Stomach smooth muscle (tissue), 2 donors: ENCODE measurements at regions not wholly inside any gene's neighbourhood (a gene's known extent, or its start where the extent isn't known, plus 50 kb on each side); places are given as distances from the start of the nearest gene placed in this dataset.

Experiments
- H3K27ac ChIP-seq: one replicate; pipeline ENCODE4 v1.7.0; 2013; ENCODE audit warnings: mild to moderate bottlenecking, low read length, inconsistent platforms
- H3K27me3 ChIP-seq, 2 donors: one replicate each; pipeline ENCODE4 v1.7.0; 2013; ENCODE audit warnings: low read length in 2 of 2; ENCODE audit not compliant: insufficient read depth in 2 of 2, control insufficient read depth in 1 of 2
- H3K36me3 ChIP-seq, 2 donors: one replicate each; pipeline ENCODE4 v1.7.0; 2013; ENCODE audit warnings: low read length in 2 of 2; ENCODE audit not compliant: control insufficient read depth in 2 of 2, insufficient read depth in 2 of 2
- H3K4me1 ChIP-seq: one replicate; pipeline ENCODE4 v1.7.0; 2013; ENCODE audit warnings: low read length; ENCODE audit not compliant: control insufficient read depth, insufficient read depth
- H3K4me3 ChIP-seq, 2 donors: one replicate each; pipeline ENCODE4 v1.7.0; 2013; ENCODE audit warnings: low read length in 2 of 2
- H3K9ac ChIP-seq, 2 donors: one replicate each; pipeline ENCODE4 v1.7.0; 2013; ENCODE audit warnings: low read length in 2 of 2, mild to moderate bottlenecking in 1 of 2
- H3K9me3 ChIP-seq, 2 donors: one replicate each; pipeline ENCODE4 v1.7.0; 2013; ENCODE audit warnings: low read length in 2 of 2; ENCODE audit not compliant: control insufficient read depth in 2 of 2
- donor health status: healthy.
- donor health status: Pancreatic carcinoma.

GRCh38 chr10:44312401-44312800 lies 72.5 kb downstream of the CXCL12 start:
- Histone ChIP-seq H3K9ac (no peak overlapping the region), H3K4me3 (no peak overlapping the region), H3K9me3 (no peaks in the 10 kb centered on the region), H3K27ac (no peak overlapping the region), H3K27me3 (no peaks in the 10 kb centered on the region), H3K36me3 (no peaks in the 10 kb centered on the region), H3K4me1 (peaks cover 15% of the 10 kb centered on the region)

GRCh38 chr10:44311563-44312051 lies 73.3 kb downstream of the CXCL12 start:
- H3K4me3 ChIP-seq = no peak overlapping the region
- no peaks in the 10 kb centered on the region for H3K27me3 ChIP-seq
- H3K27ac ChIP-seq = no peak overlapping the region
- no peak overlapping the region for H3K9ac ChIP-seq
- peaks cover 15% of the 10 kb centered on the region for H3K4me1 ChIP-seq
- H3K36me3 ChIP-seq = no peaks in the 10 kb centered on the region
- H3K9me3 ChIP-seq = no peaks in the 10 kb centered on the region

- H3K4me1 ChIP-seq = peaks cover 15% of the 10 kb centered on the region
- no peak overlapping the region for H3K27ac ChIP-seq
- H3K27me3 ChIP-seq = no peaks in the 10 kb centered on the region
- peak overlapping the region in 1 of 2 donors; percentile 55 for H3K4me3 ChIP-seq
- H3K9me3 ChIP-seq = no peaks in the 10 kb centered on the region
- no peaks in the 10 kb centered on the region for H3K36me3 ChIP-seq
- H3K9ac ChIP-seq = no peak overlapping the region
Observed at GRCh38 chr10:44310762-44311562, 73.9 kb downstream of the CXCL12 start.

DNA sequence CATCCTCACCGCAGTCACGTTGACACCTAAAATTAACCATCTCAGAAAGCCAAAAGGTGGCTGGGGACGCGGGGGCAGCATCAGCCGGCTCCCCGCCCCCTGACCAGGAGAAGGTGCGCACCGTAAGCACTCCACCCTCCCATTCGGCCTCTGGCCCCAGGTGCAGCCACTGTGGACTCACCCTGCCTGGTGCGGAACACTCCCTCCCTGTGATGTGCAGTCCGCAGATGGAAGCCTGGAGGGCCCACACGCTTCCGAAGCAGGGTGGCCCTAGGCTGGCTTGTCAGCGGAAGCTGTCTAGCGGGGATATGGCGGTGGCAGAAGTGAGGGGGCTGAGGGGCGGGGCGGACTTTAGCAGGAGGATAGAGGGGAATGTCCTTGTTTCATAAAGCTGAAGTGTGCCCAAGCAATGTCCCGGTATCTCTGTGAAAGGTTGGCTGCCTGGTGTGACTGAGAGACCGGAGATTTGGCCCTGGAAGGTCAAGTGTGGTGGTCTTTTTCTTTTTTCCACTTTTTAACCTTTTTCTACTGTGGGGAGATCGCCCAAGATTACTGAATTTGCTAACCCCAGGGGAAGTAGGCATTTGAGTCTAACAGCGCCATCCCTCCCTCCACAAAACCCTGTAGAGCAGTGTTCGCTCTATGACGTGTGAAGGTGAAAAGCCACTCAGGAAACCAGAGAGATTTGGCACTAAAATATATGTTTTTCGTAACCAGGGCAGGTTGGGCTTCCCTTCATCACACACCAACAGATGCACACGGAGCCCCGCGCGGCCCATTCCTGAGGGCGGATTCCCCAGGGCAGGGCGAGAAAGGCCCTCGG lies 74.7 kb downstream of the CXCL12 start:
- peaks cover 15% of the 10 kb centered on the region for H3K4me1 ChIP-seq
- H3K27me3 ChIP-seq = no peaks in the 10 kb centered on the region
- H3K9me3 ChIP-seq = no peaks in the 10 kb centered on the region
- no peak overlapping the region for H3K9ac ChIP-seq
- H3K27ac ChIP-seq = no peak overlapping the region
- H3K36me3 ChIP-seq = no peaks in the 10 kb centered on the region
- H3K4me3 ChIP-seq = no peak overlapping the region

- no peaks in the 10 kb centered on the region for H3K36me3 ChIP-seq
- H3K27ac ChIP-seq = no peak overlapping the region
- no peaks in the 10 kb centered on the region for H3K27me3 ChIP-seq
- H3K9ac ChIP-seq = no peak overlapping the region
- H3K9me3 ChIP-seq = no peaks in the 10 kb centered on the region
- no peak overlapping the region for H3K4me3 ChIP-seq
- H3K4me1 ChIP-seq = peaks cover 15% of the 10 kb centered on the region
Observed at GRCh38 chr10:44309361-44309760, 75.5 kb downstream of the CXCL12 start.

DNA sequence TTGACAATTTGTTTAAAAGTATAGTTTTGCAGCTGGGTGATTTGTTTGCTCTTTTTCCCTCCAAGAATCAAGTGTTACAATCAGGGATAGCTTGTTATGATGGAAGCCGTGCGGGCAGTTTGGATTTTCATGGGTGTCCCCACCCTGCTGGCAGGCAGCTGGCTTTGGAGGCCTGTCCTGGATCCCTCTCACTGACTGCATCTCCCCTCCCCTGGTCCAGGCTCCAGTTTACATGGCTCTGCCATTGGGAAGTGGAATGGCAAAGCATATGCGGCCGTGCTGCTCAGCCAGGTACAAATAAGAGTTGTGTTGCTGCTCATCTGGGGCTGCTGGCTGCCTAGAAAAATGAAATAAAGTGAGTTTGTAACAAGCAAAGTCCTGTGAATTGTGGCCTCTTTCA lies 76.0 kb downstream of the CXCL12 start:
- Histone ChIP-seq H3K4me3 (no peak overlapping the region), H3K9me3 (no peaks in the 10 kb centered on the region), H3K36me3 (no peaks in the 10 kb centered on the region), H3K4me1 (peaks cover 15% of the 10 kb centered on the region), H3K9ac (no peak overlapping the region), H3K27ac (no peak overlapping the region), H3K27me3 (no peaks in the 10 kb centered on the region)

DNA sequence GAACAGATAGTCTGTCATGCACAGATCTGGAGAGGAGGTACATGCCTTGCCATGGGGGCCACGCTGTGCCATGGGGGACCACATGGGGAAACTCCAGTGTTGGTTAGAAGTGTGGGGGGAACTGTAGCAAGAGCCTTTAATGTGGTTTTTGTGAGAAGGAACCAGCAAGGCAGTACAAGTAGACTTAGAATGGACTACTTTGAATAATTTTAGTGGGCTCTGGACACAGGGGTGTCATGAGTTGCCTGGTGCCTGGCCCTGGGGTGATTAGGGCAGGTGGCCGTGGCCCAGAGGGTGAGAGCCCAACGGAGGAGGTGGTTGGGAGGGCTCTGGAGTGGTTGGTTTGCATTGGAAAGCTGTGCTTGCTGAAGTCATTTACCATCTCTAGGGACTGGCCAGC lies 77.2 kb downstream of the CXCL12 start:
- Histone ChIP-seq H3K36me3 (no peaks in the 10 kb centered on the region), H3K27me3 (no peaks in the 10 kb centered on the region), H3K9me3 (no peaks in the 10 kb centered on the region), H3K27ac (no peak overlapping the region), H3K9ac (no peak overlapping the region), H3K4me1 (peaks cover 15% of the 10 kb centered on the region), H3K4me3 (no peak overlapping the region)

GRCh38 chr10:44306762-44307161 lies 78.1 kb downstream of the CXCL12 start:
- Histone ChIP-seq H3K36me3 (no peaks in the 10 kb centered on the region), H3K4me1 (peaks cover 15% of the 10 kb centered on the region), H3K9ac (no peak overlapping the region), H3K27ac (no peak overlapping the region), H3K4me3 (no peak overlapping the region), H3K9me3 (no peaks in the 10 kb centered on the region), H3K27me3 (no peaks in the 10 kb centered on the region)

- Histone ChIP-seq H3K36me3 (no peaks in the 10 kb centered on the region), H3K27ac (no peak overlapping the region), H3K4me3 (no peak overlapping the region), H3K9me3 (no peaks in the 10 kb centered on the region), H3K4me1 (peaks cover 16% of the 10 kb centered on the region), H3K27me3 (no peaks in the 10 kb centered on the region), H3K9ac (no peak overlapping the region)
Observed at GRCh38 chr10:44306147-44306710, 78.7 kb downstream of the CXCL12 start.

DNA sequence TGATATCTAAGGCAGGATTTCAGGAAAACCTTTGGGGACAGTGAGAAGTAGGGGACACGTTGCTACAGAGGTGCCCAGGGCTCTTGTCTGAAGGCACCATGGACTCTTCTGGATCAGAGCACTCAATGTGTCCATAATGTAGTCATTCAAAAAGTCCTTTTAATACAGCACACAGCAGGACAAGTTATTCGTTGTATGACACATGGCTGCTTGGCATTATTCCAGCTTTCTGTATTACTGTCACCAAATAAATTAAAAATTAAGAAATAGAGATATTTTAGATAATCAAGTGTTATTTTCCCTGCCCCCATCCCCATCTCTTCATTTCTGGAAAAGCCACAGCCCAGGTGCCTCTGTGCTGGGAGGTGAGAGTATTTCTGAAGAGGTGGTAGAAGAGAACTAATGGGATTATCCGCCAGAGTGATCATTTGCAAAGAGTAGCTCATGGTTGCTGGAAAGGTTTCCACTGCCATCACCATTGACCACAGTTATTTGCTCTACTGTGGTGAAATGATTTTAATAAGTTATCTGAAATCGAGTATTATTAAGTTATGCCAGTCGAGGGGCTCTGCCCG lies 83.0 kb downstream of the CXCL12 start:
- no peaks in the 10 kb centered on the region for H3K9me3 ChIP-seq
- no peak overlapping the region for H3K27ac ChIP-seq
- no peaks in the 10 kb centered on the region for H3K27me3 ChIP-seq

More for the DNA sequence above, 83.0 kb downstream of the CXCL12 start:
- H3K36me3 ChIP-seq = no peaks in the 10 kb centered on the region
- no peak overlapping the region for H3K9ac ChIP-seq
- H3K4me1 ChIP-seq = peaks cover 4% of the 10 kb centered on the region
- no peak overlapping the region for H3K4me3 ChIP-seq
